NOMO-1 treated with DMSO at 0.1 percent for 48 hours (cell line): ENCODE measurements at regions not wholly inside any gene's neighbourhood (a gene's known extent, or its start where the extent isn't known, plus 50 kb on each side); places are given as distances from the start of the nearest gene placed in this dataset.
"Not testable (repeated sequence)": the region's sequence is repeated elsewhere in the genome, so short reads cannot be mapped to it uniquely, and the experiment has no call there.

Source experiments
- DNase-seq: peaks from one replicate; lab custom pipeline; 2025; ENCODE audit not compliant: unreplicated experiment; lab: John Stamatoyannopoulos, UW

- no peak for DNase-seq
Observed at GRCh38 chr15:99481951-99482230, 83.9 kb upstream of the MEF2A start.

- no peak for DNase-seq
Observed at GRCh38 chr15:99482993-99483392, 82.8 kb upstream of the MEF2A start.

GRCh38 chr15:99485153-99485961 is 80.4 kb upstream of the MEF2A start:
- DNase-seq, result no peak

- DNase-seq, result no peak
Observed at GRCh38 chr15:99485992-99486370, 79.8 kb upstream of the MEF2A start.

- DNase-seq, result no peak
Observed at GRCh38 chr15:99486371-99487336, 79.1 kb upstream of the MEF2A start.

GRCh38 chr15:99487337-99487730 is 78.5 kb upstream of the MEF2A start:
- DNase-seq, result peak; percentile 21

- DNase-seq, result no peak
Observed at GRCh38 chr15:99492275-99492674, 73.5 kb upstream of the MEF2A start.

- DNase-seq, result no peak
Observed at GRCh38 chr15:99492716-99493115, 73.1 kb upstream of the MEF2A start.

- DNase-seq, result no peak
Observed at GRCh38 chr15:99493461-99493860, 72.3 kb upstream of the MEF2A start.

GRCh38 chr15:99494536-99495233 is 71.1 kb upstream of the MEF2A start:
- not testable (repeated sequence) for DNase-seq

GRCh38 chr15:99495430-99496301 is 70.1 kb upstream of the MEF2A start:
- peak; percentile 26 for DNase-seq

GRCh38 chr15:99496302-99496629 is 69.5 kb upstream of the MEF2A start:
- DNase-seq, result no peak

GRCh38 chr15:99502182-99502581 is 63.6 kb upstream of the MEF2A start:
- no peak for DNase-seq

GRCh38 chr15:99502661-99503060 is 63.1 kb upstream of the MEF2A start:
- no peak for DNase-seq

- no peak for DNase-seq
Observed at GRCh38 chr15:99503411-99503810, 62.4 kb upstream of the MEF2A start.

- peak; percentile 33 for DNase-seq
Observed at GRCh38 chr15:99504071-99504822, 61.5 kb upstream of the MEF2A start.

- DNase-seq, result no peak
Observed at GRCh38 chr15:99504823-99505551, 60.8 kb upstream of the MEF2A start.

- DNase-seq, result no peak
Observed at GRCh38 chr15:99506399-99506798, 59.4 kb upstream of the MEF2A start.

GRCh38 chr15:99507016-99507503 is 58.7 kb upstream of the MEF2A start:
- no peak for DNase-seq
